SU-DHL-6 (cell line): ENCODE measurements at regions not wholly inside any gene's neighbourhood (a gene's known extent, or its start where the extent isn't known, plus 50 kb on each side); places are given as distances from the start of the nearest gene placed in this dataset.

Experiments used
- H2AFZ ChIP-seq: fragments of 200-600 bp; sonication (generic); 2 replicates; pipeline ENCODE4 v1.6.1; 2014; ENCODE audit warnings: low read depth, mild to moderate bottlenecking, moderate library complexity, mixed read lengths, antibody characterized with exemption, low read length; ENCODE audit not compliant: severe bottlenecking
- H3F3A ChIP-seq: fragments of 200-600 bp; shearing (Covaris generic); 2 replicates; pipeline ENCODE4 v1.6.0; 2016; ENCODE audit warnings: antibody characterized with exemption, mild to moderate bottlenecking; ENCODE audit not compliant: insufficient read depth
- H3K27ac ChIP-seq: fragments of 200-600 bp; sonication (generic); 2 replicates; pipeline ENCODE4 v1.5.1; 2016; ENCODE audit warnings: low read depth, mild to moderate bottlenecking, low read length, moderate library complexity, mixed read lengths
- H3K27me3 ChIP-seq: fragments of 200-600 bp; sonication (generic), shearing (Covaris generic); 2 replicates; pipeline ENCODE4 v1.6.0; 2014; ENCODE audit warnings: mild to moderate bottlenecking, low read length
- H3K36me3 ChIP-seq: fragments of 200-600 bp; sonication (generic); 2 replicates; pipeline ENCODE4 v1.6.1; 2014; ENCODE audit warnings: mild to moderate bottlenecking, low read length, mixed read lengths
- H3K4me2 ChIP-seq: fragments of 300-600, 200-600 bp; shearing (Covaris generic), sonication (generic); 2 replicates; pipeline ENCODE4 v1.6.0; 2014; ENCODE audit warnings: low read length, low read depth, mild to moderate bottlenecking; ENCODE audit not compliant: poor library complexity, severe bottlenecking
- H3K4me3 ChIP-seq: fragments of 200-600 bp; sonication (generic); 2 replicates; pipeline ENCODE4 v1.5.1; 2014; ENCODE audit warnings: antibody characterized with exemption, low read length, mild to moderate bottlenecking, mixed read lengths; ENCODE audit not compliant: insufficient read depth, poor library complexity, severe bottlenecking
- H3K79me2 ChIP-seq: fragments of 200-600 bp; sonication (generic); 2 replicates; pipeline ENCODE4 v1.6.1; 2014; ENCODE audit warnings: mild to moderate bottlenecking, low read length, moderate library complexity; ENCODE audit not compliant: insufficient read depth
- H3K9ac ChIP-seq: fragments of 200-600 bp; sonication (generic); 2 replicates; pipeline ENCODE4 v1.7.0; 2014; ENCODE audit warnings: mild to moderate bottlenecking, low read length
- H3K9me2 ChIP-seq: fragments of 200-600 bp; sonication (generic); replicated peaks from 2 replicates; pipeline ENCODE4 v1.6.1; 2014; ENCODE audit warnings: low read length; ENCODE audit not compliant: insufficient read depth
- H3K9me3 ChIP-seq: fragments of 200-600 bp; sonication (generic); 2 replicates; pipeline ENCODE4 v1.6.1; 2014; ENCODE audit warnings: low read length, mixed read lengths; ENCODE audit not compliant: insufficient read depth
- H4K20me1 ChIP-seq: fragments of 200-600 bp; sonication (generic); 2 replicates; pipeline ENCODE4 v1.6.1; 2014; ENCODE audit warnings: low read depth, mild to moderate bottlenecking, antibody characterized with exemption, low read length, moderate library complexity, mixed read lengths
- EZH2phosphoT487 ChIP-seq: fragments of 200-600 bp; sonication (generic), shearing (Covaris generic); conservative IDR thresholded peaks from 2 replicates; pipeline ENCODE4 v1.6.1; 2018; ENCODE audit warnings: mild to moderate bottlenecking, antibody characterized with exemption, low read length, moderate library complexity, mixed read lengths
- TF ChIP-seq, protein P1 (sequence below): fragments of 200-600 bp; sonication (generic); IDR thresholded peaks from one replicate; pipeline ENCODE4 v1.5.1; 2017; ENCODE audit warnings: antibody characterized with exemption, mild to moderate bottlenecking, low read length, moderate library complexity; ENCODE audit not compliant: insufficient read depth, poor library complexity, severe bottlenecking

DNA sequence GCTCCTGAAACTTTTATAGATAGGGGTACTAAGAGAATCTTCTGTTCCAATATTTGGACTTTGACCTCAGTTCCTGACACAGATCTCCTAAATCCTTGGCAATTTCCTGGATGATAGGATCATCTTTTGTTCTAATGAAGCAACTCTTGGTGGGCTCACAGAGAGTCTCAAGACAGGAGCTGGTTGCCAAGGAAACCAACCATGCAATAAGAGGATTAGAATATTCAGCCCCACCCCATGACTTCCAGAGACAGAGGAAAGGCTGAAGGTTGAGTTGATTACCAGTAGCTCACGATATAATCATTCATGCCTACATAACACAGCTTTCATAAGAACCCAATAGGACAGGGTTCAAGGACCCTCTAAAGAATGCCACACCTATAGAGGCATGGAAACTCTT lies 2050.2 kb upstream of the CDH6 start:
- Histone ChIP-seq H3K4me2 (no peak overlapping the region), H3K36me3 (no peaks in the 10 kb centered on the region; the same call in 1 of the 2 replicates), H3K79me2 (no peaks in the 10 kb centered on the region), H3K27ac (no peak overlapping the region), H2AFZ (no peak overlapping the region), H3K4me3 (no peak overlapping the region), H3K9ac (no peak overlapping the region), H3K27me3 (no peaks in the 10 kb centered on the region), H3F3A (no peaks in the 10 kb centered on the region), H4K20me1 (no peaks in the 10 kb centered on the region), H3K9me2 (no peaks in the 10 kb centered on the region), H3K9me3 (no peaks in the 10 kb centered on the region)
- TF ChIP-seq EZH2phosphoT487: no peak
- TF ChIP-seq, protein P1, sequence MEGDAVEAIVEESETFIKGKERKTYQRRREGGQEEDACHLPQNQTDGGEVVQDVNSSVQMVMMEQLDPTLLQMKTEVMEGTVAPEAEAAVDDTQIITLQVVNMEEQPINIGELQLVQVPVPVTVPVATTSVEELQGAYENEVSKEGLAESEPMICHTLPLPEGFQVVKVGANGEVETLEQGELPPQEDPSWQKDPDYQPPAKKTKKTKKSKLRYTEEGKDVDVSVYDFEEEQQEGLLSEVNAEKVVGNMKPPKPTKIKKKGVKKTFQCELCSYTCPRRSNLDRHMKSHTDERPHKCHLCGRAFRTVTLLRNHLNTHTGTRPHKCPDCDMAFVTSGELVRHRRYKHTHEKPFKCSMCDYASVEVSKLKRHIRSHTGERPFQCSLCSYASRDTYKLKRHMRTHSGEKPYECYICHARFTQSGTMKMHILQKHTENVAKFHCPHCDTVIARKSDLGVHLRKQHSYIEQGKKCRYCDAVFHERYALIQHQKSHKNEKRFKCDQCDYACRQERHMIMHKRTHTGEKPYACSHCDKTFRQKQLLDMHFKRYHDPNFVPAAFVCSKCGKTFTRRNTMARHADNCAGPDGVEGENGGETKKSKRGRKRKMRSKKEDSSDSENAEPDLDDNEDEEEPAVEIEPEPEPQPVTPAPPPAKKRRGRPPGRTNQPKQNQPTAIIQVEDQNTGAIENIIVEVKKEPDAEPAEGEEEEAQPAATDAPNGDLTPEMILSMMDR: no peak

DNA sequence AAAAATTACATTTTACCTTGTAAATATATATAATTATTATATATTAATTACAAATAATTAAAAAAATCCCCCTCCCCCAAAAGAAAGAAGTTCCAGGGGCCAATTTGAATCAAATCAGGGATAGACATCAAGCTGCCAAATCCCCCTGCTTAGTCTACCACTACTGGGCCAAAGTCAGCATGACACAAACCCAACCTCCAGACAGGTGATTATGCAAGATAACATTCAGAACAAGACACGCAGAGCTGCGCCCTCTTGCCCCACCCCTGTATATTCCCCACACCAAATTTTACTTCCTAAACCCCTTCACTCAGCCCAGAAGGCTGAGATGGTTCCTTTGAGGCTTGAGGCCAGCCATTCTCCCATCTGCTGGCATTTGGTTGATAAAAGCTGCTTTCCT lies 2059.1 kb upstream of the CDH6 start:
- no peak overlapping the region for H3K4me2 ChIP-seq
- H3F3A ChIP-seq: no peaks in the 10 kb centered on the region
- H3K36me3 ChIP-seq: no peaks in the 10 kb centered on the region
- H3K79me2 ChIP-seq: no peaks in the 10 kb centered on the region
- H3K9me2 ChIP-seq: no peaks in the 10 kb centered on the region
- no peak overlapping the region for H3K27ac ChIP-seq
- H3K9ac ChIP-seq: no peak overlapping the region
- no peaks in the 10 kb centered on the region for H3K27me3 ChIP-seq
- H2AFZ ChIP-seq: no peak overlapping the region
- TF ChIP-seq, protein P1: no peak
- no peak for TF ChIP-seq EZH2phosphoT487
- H3K4me3 ChIP-seq: no peak overlapping the region
- H3K9me3 ChIP-seq: no peaks in the 10 kb centered on the region
- H4K20me1 ChIP-seq: no peaks in the 10 kb centered on the region

DNA sequence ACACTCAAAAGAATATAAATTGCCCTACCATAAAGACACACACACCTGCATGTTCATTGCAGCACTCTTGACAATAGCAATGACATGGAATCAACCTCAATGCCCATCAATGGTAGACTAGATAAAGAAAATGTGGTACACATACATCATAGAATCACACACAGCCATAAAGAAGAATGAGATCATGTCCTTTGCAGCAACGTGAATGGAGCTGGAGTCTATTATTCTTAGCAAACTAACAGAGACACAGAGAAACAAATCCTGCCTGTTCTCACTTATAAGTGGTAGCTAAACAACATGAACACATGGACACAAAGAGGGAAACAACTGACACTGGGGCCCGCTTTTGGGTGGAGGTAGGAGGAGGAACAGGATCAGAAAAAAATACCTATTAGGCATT lies 2062.2 kb upstream of the CDH6 start:
- Histone ChIP-seq H3K4me2 (no peak overlapping the region), H4K20me1 (no peaks in the 10 kb centered on the region), H3K9me3 (no peaks in the 10 kb centered on the region), H3K27me3 (no peaks in the 10 kb centered on the region), H3K4me3 (no peak overlapping the region), H3K27ac (no peak overlapping the region), H3F3A (no peaks in the 10 kb centered on the region), H3K9me2 (no peaks in the 10 kb centered on the region), H2AFZ (no peak overlapping the region), H3K9ac (no peak overlapping the region), H3K36me3 (no peaks in the 10 kb centered on the region), H3K79me2 (no peaks in the 10 kb centered on the region)
- TF ChIP-seq, protein P1: no peak
- no peak for TF ChIP-seq EZH2phosphoT487
